Trophoblast cell (in vitro differentiated cells and primary cell): ENCODE measurements at regions not wholly inside any gene's neighbourhood (a gene's known extent, or its start where the extent isn't known, plus 50 kb on each side); places are given as distances from the start of the nearest gene placed in this dataset.
A peak's percentile ranks its signal among the peaks of the same experiment; 100 is the strongest.

ENCODE experiments used
- DNase-seq, 2 donors: peaks; one replicate each; pipeline ENCODE4 v3.0.0-alpha.2; 2016
- H2AFZ ChIP-seq: 2 replicates; pipeline ENCODE4 v1.6.1; 2013; ENCODE audit warnings: low read length, moderate library complexity, mild to moderate bottlenecking; ENCODE audit not compliant: insufficient read depth, poor library complexity
- H2AK5ac ChIP-seq: 2 replicates; pipeline ENCODE4 v1.6.1; 2013; ENCODE audit warnings: mild to moderate bottlenecking, low read length
- H2BK120ac ChIP-seq: 2 replicates; pipeline ENCODE4 v1.6.1; 2013; ENCODE audit warnings: low read length, mild to moderate bottlenecking, moderate library complexity; ENCODE audit not compliant: insufficient read depth, poor library complexity
- H2BK12ac ChIP-seq: 2 replicates; pipeline ENCODE4 v1.6.1; 2013; ENCODE audit warnings: mild to moderate bottlenecking, low read length, moderate library complexity
- H2BK5ac ChIP-seq: 2 replicates; pipeline ENCODE4 v1.6.1; 2013; ENCODE audit warnings: low read length, low read depth, moderate library complexity, mild to moderate bottlenecking; ENCODE audit not compliant: poor library complexity
- H3K14ac ChIP-seq: 2 replicates; pipeline ENCODE4 v1.6.1; 2013; ENCODE audit warnings: mild to moderate bottlenecking, low read length
- H3K18ac ChIP-seq: 2 replicates; pipeline ENCODE4 v1.6.1; 2013; ENCODE audit warnings: mild to moderate bottlenecking, low read length
- H3K23ac ChIP-seq: 2 replicates; pipeline ENCODE4 v1.6.1; 2013; ENCODE audit warnings: low read length
- H3K27ac ChIP-seq: 2 replicates; pipeline ENCODE4 v1.5.1; 2013; ENCODE audit warnings: low read depth, mild to moderate bottlenecking, inconsistent platforms, low read length, moderate library complexity
- H3K27me3 ChIP-seq: 2 replicates; pipeline ENCODE4 v1.6.1; 2013; ENCODE audit warnings: inconsistent platforms, mild to moderate bottlenecking, low read length, moderate library complexity; ENCODE audit not compliant: insufficient read depth
- H3K36me3 ChIP-seq, 2 experiments: 1 replicate in 1 of 2; 2 replicates in 1 of 2; pipeline ENCODE4 v1.6.1; 2013; ENCODE audit warnings: low read length in 2 of 2, mild to moderate bottlenecking in 2 of 2, moderate library complexity in 1 of 2; ENCODE audit not compliant: insufficient read depth in 2 of 2, control insufficient read depth in 1 of 2
- H3K4ac ChIP-seq: 2 replicates; pipeline ENCODE4 v1.6.1; 2013; ENCODE audit warnings: low read depth, mild to moderate bottlenecking, low read length, moderate library complexity
- H3K4me1 ChIP-seq, 2 experiments: 1 replicate in 1 of 2; 2 replicates in 1 of 2; pipeline ENCODE4 v1.6.1; 2013; ENCODE audit warnings: low read length in 2 of 2, mild to moderate bottlenecking in 2 of 2, moderate library complexity in 1 of 2; ENCODE audit not compliant: insufficient read depth in 2 of 2, control insufficient read depth in 1 of 2
- H3K4me2 ChIP-seq: 2 replicates; pipeline ENCODE4 v1.6.1; 2013; ENCODE audit warnings: inconsistent platforms, mild to moderate bottlenecking, low read length, moderate library complexity
- H3K4me3 ChIP-seq: 2 replicates; pipeline ENCODE4 v1.5.1; 2013; ENCODE audit warnings: mild to moderate bottlenecking, low read depth, low read length, inconsistent platforms
- H3K79me1 ChIP-seq: one replicate; pipeline ENCODE4 v1.6.1; 2013; ENCODE audit warnings: low read length
- H3K79me2 ChIP-seq: 2 replicates; pipeline ENCODE4 v1.6.1; 2013; ENCODE audit warnings: low read length, mild to moderate bottlenecking; ENCODE audit not compliant: control insufficient read depth, insufficient read depth, poor library complexity
- H3K9ac ChIP-seq: 2 replicates; pipeline ENCODE4 v1.6.1; 2013; ENCODE audit warnings: mild to moderate bottlenecking, low read length
- H3K9me3 ChIP-seq: 2 replicates; pipeline ENCODE4 v1.6.1; 2013; ENCODE audit warnings: low read depth, mild to moderate bottlenecking, control low read depth, inconsistent platforms, low read length; ENCODE audit not compliant: insufficient read depth
- H4K12ac ChIP-seq: 2 replicates; pipeline ENCODE4 v1.6.1; 2013; ENCODE audit warnings: low read depth, mild to moderate bottlenecking, low read length, moderate library complexity
- H4K8ac ChIP-seq: 2 replicates; pipeline ENCODE4 v1.6.1; 2013; ENCODE audit warnings: low read depth, mild to moderate bottlenecking, low read length, moderate library complexity
- H4K91ac ChIP-seq: one replicate; pipeline ENCODE4 v1.6.1; 2013; ENCODE audit warnings: low read depth, mild to moderate bottlenecking, low read length, moderate library complexity
- WGBS: extraction: QIAGEN DNeasy Blood & Tissue Kit; methylation state at CpG from one replicate; pipeline ENCODE4 v1.1.7; 2013; ENCODE audit warnings: missing lambda C conversion rate; ENCODE audit not compliant: insufficient read length, insufficient coverage; ENCODE audit errors: extremely low coverage; 5-methylcytosine and 5-hydroxymethylcytosine counted together

DNA sequence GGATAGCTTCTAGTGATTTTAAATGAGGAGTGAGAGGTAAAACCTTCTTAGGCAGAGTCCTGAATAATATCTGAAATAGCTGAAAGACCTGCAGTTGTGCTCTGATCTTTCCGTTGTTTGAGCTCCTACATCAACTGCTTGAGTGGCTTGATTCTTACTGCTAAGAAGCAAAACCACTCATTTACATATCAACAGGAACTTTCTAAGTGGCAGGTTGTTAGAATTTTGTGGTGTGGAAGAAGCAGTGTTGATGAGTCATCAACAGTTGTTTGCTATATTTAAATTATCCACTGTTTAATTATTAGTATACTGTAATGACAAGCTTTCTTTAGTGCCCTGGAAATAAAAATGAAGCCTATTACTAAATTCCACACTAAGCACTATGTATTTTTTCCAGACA is 689.5 kb downstream of the DNAJB9 start:
- no peak overlapping the region for H4K8ac ChIP-seq
- H3K27ac ChIP-seq: no peak overlapping the region
- no peak overlapping the region for H3K23ac ChIP-seq
- H3K14ac ChIP-seq: no peak overlapping the region
- H3K4ac ChIP-seq: no peak overlapping the region
- no peak overlapping the region for H2AK5ac ChIP-seq
- H3K4me1 ChIP-seq: no peaks in the 10 kb centered on the region
- H3K79me2 ChIP-seq: no peaks in the 10 kb centered on the region
- no peak overlapping the region for H3K4me2 ChIP-seq
- H2BK5ac ChIP-seq: no peak overlapping the region
- WGBS: no CpG with 5 or more reads among the region's 1 CpG
- no peak overlapping the region for H2BK12ac ChIP-seq
- H3K18ac ChIP-seq: no peak overlapping the region
- no peak for DNase-seq
- no peak overlapping the region for H4K12ac ChIP-seq
- no peak overlapping the region for H2BK120ac ChIP-seq
- no peaks in the 10 kb centered on the region for H3K9me3 ChIP-seq
- H4K91ac ChIP-seq: no peak overlapping the region
- no peak overlapping the region for H3K9ac ChIP-seq
- no peaks in the 10 kb centered on the region for H3K36me3 ChIP-seq
- no peak overlapping the region for H3K4me3 ChIP-seq
- H3K27me3 ChIP-seq: no peaks in the 10 kb centered on the region
- no peak overlapping the region for H2AFZ ChIP-seq
- no peaks in the 10 kb centered on the region for H3K79me1 ChIP-seq

DNA sequence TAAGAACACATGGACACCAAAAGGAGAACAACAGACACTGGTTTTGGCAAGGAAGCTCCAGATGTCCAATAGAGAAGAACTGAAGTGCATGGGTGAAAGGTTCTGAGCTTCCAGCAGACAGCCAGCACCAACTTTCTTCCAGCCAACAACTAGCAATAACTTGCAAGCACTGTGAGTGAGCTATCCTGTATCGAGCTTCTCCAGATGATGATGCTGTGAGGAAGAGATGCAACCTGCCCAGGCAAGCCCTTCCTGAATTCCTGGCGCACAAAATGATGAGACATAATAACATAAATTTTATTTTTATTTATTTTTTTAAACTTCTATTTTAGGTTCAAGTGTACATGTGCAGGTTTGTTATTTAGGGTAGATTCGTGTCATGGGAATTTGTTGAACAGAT is 692.1 kb downstream of the DNAJB9 start:
- H3K27me3 ChIP-seq: no peaks in the 10 kb centered on the region
- no peak overlapping the region for H2AFZ ChIP-seq
- no peaks in the 10 kb centered on the region for H3K36me3 ChIP-seq
- H3K18ac ChIP-seq: no peak overlapping the region
- no peak overlapping the region for H4K12ac ChIP-seq
- H3K9ac ChIP-seq: no peak overlapping the region
- H2BK120ac ChIP-seq: no peak overlapping the region
- no peaks in the 10 kb centered on the region for H3K79me1 ChIP-seq
- no peak overlapping the region for H3K4me2 ChIP-seq
- no peak overlapping the region for H3K27ac ChIP-seq
- no peak overlapping the region for H2BK5ac ChIP-seq
- H4K91ac ChIP-seq: no peak overlapping the region
- H3K4me1 ChIP-seq: no peaks in the 10 kb centered on the region
- no CpG with 5 or more reads among the region's 3 CpGs for WGBS
- no peaks in the 10 kb centered on the region for H3K79me2 ChIP-seq
- no peak overlapping the region for H2BK12ac ChIP-seq
- H3K4ac ChIP-seq: no peak overlapping the region
- H3K4me3 ChIP-seq: no peak overlapping the region
- H2AK5ac ChIP-seq: no peak overlapping the region
- no peak for DNase-seq
- H3K9me3 ChIP-seq: no peaks in the 10 kb centered on the region
- H3K23ac ChIP-seq: no peak overlapping the region
- H4K8ac ChIP-seq: no peak overlapping the region
- H3K14ac ChIP-seq: no peak overlapping the region

DNA sequence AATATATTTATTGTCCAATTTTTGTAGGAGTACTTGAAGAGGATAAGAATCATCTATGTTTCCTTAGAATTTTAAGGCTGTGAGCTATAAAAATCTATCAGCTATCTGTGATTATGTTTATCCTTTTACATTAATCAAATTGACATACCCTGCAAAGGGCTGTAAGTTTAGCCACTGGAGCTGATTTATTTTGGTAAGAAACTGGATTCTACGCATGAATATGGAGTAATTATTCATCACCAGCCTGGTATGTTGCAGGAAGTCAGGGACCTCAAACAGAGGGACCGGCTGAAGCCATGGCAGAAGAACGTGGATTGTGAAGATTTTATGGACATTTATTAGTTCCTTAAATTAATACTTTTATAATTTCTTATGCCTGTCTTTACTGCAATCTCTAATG is 696.9 kb downstream of the DNAJB9 start:
- no CpG with 5 or more reads among the region's 3 CpGs for WGBS

DNA sequence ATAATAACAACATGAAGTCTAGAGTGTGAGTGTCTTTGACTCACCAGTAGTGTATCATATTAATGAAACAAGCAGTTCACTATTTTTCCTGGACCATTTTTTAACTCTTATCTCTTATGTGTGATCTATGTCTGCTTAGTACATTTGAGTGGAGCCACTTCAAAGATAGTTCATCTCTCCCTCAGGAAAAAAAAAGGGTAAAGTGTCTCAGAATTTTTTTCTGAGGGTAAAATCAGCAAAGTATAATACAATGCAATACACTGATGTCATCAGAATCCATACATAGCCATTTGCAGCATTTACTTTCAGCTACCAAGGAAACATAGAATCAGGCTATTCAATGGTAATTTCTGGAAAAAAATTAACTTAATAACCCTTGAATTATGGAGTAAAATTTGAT is 706.7 kb downstream of the DNAJB9 start:
- Histone ChIP-seq H4K8ac (no peak overlapping the region), H2BK120ac (no peak overlapping the region), H3K4me2 (no peak overlapping the region), H3K79me1 (no peaks in the 10 kb centered on the region), H3K18ac (no peak overlapping the region), H2BK5ac (no peak overlapping the region), H2AFZ (no peak overlapping the region), H4K12ac (no peak overlapping the region), H3K4me3 (no peak overlapping the region), H3K23ac (no peak overlapping the region), H4K91ac (no peak overlapping the region), H3K36me3 (no peaks in the 10 kb centered on the region), H3K9ac (no peak overlapping the region), H2BK12ac (no peak overlapping the region), H3K4ac (no peak overlapping the region), H3K9me3 (peaks cover 2% of the 10 kb centered on the region), H3K27me3 (no peaks in the 10 kb centered on the region), H3K4me1 (no peaks in the 10 kb centered on the region), H3K14ac (no peak overlapping the region), H2AK5ac (no peak overlapping the region), H3K27ac (no peak overlapping the region), H3K79me2 (no peaks in the 10 kb centered on the region)
- no peak for DNase-seq

More for the DNA sequence above, 696.9 kb downstream of the DNAJB9 start:
- no peak overlapping the region for H2BK120ac ChIP-seq
- DNase-seq: no peak
- no peaks in the 10 kb centered on the region for H3K36me3 ChIP-seq
- no peak overlapping the region for H2AK5ac ChIP-seq
- no peak overlapping the region for H3K9ac ChIP-seq
- no peaks in the 10 kb centered on the region for H3K79me2 ChIP-seq
- H3K18ac ChIP-seq: no peak overlapping the region
- no peak overlapping the region for H3K14ac ChIP-seq
- no peaks in the 10 kb centered on the region for H3K4me1 ChIP-seq
- H3K4me2 ChIP-seq: no peak overlapping the region
- H4K8ac ChIP-seq: no peak overlapping the region
- H3K79me1 ChIP-seq: no peaks in the 10 kb centered on the region
- no peak overlapping the region for H4K12ac ChIP-seq
- H3K4me3 ChIP-seq: no peak overlapping the region
- H2BK12ac ChIP-seq: no peak overlapping the region
- H3K9me3 ChIP-seq: peaks cover 2% of the 10 kb centered on the region
- H3K27ac ChIP-seq: no peak overlapping the region
- H2AFZ ChIP-seq: no peak overlapping the region
- no peak overlapping the region for H3K23ac ChIP-seq
- H4K91ac ChIP-seq: no peak overlapping the region
- H3K27me3 ChIP-seq: no peaks in the 10 kb centered on the region
- H2BK5ac ChIP-seq: no peak overlapping the region
- H3K4ac ChIP-seq: no peak overlapping the region

DNA sequence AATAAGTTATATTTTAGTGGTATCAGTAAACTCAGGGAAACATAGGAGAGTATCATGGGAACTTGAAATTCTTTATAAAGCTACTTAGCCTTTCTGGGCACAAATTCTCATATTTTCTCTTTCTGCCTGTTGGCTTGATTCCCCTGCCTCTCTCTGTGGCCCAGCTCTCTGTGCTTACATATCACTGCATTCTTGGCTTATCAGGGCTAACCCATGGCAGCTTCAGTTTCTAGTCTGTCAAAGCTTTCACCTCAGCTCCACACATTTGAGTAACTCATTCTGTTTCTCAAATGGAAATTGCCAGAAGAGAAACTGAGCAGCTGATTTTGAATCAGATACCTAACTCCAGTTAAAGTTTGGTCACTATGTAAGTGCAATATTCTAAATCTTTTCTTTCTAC is 713.1 kb downstream of the DNAJB9 start:
- H3K79me1 ChIP-seq: no peaks in the 10 kb centered on the region
- H3K27ac ChIP-seq: no peak overlapping the region
- no peaks in the 10 kb centered on the region for H3K79me2 ChIP-seq
- H3K4me2 ChIP-seq: no peak overlapping the region
- no peaks in the 10 kb centered on the region for H3K9me3 ChIP-seq
- no peak overlapping the region for H2BK12ac ChIP-seq
- H3K9ac ChIP-seq: no peak overlapping the region
- H3K4me1 ChIP-seq: no peaks in the 10 kb centered on the region
- no peak overlapping the region for H3K4ac ChIP-seq
- H3K4me3 ChIP-seq: no peak overlapping the region
- H3K23ac ChIP-seq: no peak overlapping the region
- H2BK120ac ChIP-seq: no peak overlapping the region
- H2AFZ ChIP-seq: no peak overlapping the region
- no peak overlapping the region for H2AK5ac ChIP-seq
- no peak overlapping the region for H4K91ac ChIP-seq
- no peak overlapping the region for H2BK5ac ChIP-seq
- H3K14ac ChIP-seq: no peak overlapping the region
- H4K12ac ChIP-seq: no peak overlapping the region
- no peak overlapping the region for H4K8ac ChIP-seq
- H3K27me3 ChIP-seq: no peaks in the 10 kb centered on the region
- no peaks in the 10 kb centered on the region for H3K36me3 ChIP-seq
- DNase-seq: peak in 1 of 2 donors; percentile 3
- no peak overlapping the region for H3K18ac ChIP-seq
